ENCODE measurements at regions not wholly inside any gene's neighbourhood (a gene's known extent, or its start where the extent isn't known, plus 50 kb on each side); places are given as distances from the start of the nearest gene placed in this dataset.

DNA sequence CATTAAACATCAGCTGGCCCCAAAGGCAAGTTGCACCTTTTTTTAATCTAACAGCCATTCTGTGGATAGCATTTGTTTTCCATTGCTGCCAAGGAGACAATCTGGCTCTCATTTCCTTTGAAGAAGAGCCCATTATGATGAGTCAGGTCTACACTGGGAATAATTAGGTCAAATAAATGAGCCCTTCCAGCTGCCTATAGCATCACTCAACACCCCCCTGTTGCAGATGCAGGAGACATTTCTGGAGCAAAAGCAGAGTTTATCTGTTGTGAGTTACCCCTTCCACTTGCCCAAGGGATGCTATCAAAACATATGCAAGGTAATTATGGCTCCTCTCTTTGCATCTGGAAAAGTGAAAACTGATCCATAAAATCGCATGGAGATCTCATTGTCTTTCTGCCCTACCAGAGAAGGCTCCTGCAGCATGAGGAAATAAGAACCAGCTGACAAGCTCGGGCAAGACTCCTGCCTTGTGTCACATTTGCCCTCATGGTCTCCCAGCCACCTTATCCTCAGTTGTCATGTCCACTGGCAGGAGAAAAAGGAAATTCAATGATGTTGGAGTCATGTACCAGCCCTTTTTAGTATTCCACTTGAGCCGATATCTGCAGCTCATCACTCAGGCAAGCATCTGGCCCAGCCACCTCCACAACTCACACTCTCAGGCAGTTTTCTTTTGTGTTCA, 135.9 kb downstream of the SLC30A10 start:
- TF ChIP-seq POLR2AphosphoS5 (IDR thresholded peaks at IDR 0.05) (no peak), POLR2A (IDR thresholded peaks at IDR 0.05; ENCODE audit: low read depth) (no peak)
- TF ChIP-seq, protein P1, sequence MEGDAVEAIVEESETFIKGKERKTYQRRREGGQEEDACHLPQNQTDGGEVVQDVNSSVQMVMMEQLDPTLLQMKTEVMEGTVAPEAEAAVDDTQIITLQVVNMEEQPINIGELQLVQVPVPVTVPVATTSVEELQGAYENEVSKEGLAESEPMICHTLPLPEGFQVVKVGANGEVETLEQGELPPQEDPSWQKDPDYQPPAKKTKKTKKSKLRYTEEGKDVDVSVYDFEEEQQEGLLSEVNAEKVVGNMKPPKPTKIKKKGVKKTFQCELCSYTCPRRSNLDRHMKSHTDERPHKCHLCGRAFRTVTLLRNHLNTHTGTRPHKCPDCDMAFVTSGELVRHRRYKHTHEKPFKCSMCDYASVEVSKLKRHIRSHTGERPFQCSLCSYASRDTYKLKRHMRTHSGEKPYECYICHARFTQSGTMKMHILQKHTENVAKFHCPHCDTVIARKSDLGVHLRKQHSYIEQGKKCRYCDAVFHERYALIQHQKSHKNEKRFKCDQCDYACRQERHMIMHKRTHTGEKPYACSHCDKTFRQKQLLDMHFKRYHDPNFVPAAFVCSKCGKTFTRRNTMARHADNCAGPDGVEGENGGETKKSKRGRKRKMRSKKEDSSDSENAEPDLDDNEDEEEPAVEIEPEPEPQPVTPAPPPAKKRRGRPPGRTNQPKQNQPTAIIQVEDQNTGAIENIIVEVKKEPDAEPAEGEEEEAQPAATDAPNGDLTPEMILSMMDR (IDR thresholded peaks at IDR 0.05), result no peak

Measured in esophagus muscularis mucosa (tissue), 3 donors.